ENCODE measurements at regions not wholly inside any gene's neighbourhood (a gene's known extent, or its start where the extent isn't known, plus 50 kb on each side); places are given as distances from the start of the nearest gene placed in this dataset.

GRCh38 chr18:42363446-42364441 is 408.7 kb downstream of the PIK3C3 start:
- Histone ChIP-seq H3K9me3 (ENCODE audit: control insufficient read depth, low read depth, low read length) (no peaks in the 10 kb centered on the region), H3K27ac (ENCODE audit: control insufficient read depth, insufficient read depth, low read length) (no peak overlapping the region), H3K4me2 (ENCODE audit: control insufficient read depth, extremely low read depth, insufficient read depth, low read depth, low read length) (no peak overlapping the region), H3K9me1 (ENCODE audit: control insufficient read depth, extremely low read depth, insufficient read depth, low read length) (no peaks in the 10 kb centered on the region), H4K20me1 (ENCODE audit: control insufficient read depth, extremely low read depth, insufficient read depth, low read length) (no peaks in the 10 kb centered on the region), H3K4me1 (ENCODE audit: control insufficient read depth, extremely low read depth, insufficient read depth, low read length) (no peaks in the 10 kb centered on the region), H3K79me2 (ENCODE audit: control insufficient read depth, insufficient read depth, low read length) (no peaks in the 10 kb centered on the region), H3K9ac (ENCODE audit: control insufficient read depth, extremely low read depth, insufficient read depth, low read length) (no peak overlapping the region), H2AFZ (ENCODE audit: control insufficient read depth, low read length) (no peak overlapping the region), H3K36me3 (ENCODE audit: control insufficient read depth in 2 of 2, extremely low read depth in 1 of 2, insufficient read depth in 2 of 2, low read length in 2 of 2) (no peaks in the 10 kb centered on the region), H3K4me3 (ENCODE audit: control insufficient read depth in 2 of 3, extremely low read depth in 1 of 3, insufficient read depth in 2 of 3, low read depth in 1 of 3, low read length in 3 of 3) (no peak overlapping the region), H3K27me3 (ENCODE audit: control insufficient read depth, extremely low read depth, insufficient read depth, low read length) (no peaks in the 10 kb centered on the region)
- DNase-seq (ENCODE audit: low read depth, low spot score) (no peak), FAIRE-seq (no peak)
- TF ChIP-seq EZH2 (IDR thresholded peaks at IDR 0.05; ENCODE audit: low read length), result no peak
- TF ChIP-seq, protein P1, sequence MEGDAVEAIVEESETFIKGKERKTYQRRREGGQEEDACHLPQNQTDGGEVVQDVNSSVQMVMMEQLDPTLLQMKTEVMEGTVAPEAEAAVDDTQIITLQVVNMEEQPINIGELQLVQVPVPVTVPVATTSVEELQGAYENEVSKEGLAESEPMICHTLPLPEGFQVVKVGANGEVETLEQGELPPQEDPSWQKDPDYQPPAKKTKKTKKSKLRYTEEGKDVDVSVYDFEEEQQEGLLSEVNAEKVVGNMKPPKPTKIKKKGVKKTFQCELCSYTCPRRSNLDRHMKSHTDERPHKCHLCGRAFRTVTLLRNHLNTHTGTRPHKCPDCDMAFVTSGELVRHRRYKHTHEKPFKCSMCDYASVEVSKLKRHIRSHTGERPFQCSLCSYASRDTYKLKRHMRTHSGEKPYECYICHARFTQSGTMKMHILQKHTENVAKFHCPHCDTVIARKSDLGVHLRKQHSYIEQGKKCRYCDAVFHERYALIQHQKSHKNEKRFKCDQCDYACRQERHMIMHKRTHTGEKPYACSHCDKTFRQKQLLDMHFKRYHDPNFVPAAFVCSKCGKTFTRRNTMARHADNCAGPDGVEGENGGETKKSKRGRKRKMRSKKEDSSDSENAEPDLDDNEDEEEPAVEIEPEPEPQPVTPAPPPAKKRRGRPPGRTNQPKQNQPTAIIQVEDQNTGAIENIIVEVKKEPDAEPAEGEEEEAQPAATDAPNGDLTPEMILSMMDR (optimal IDR thresholded peaks at IDR 0.05 in 1 of 3, IDR thresholded peaks at IDR 0.05 in 1 of 3, conservative IDR thresholded peaks at IDR 0.05 in 1 of 3; ENCODE audit: extremely low read depth in 1 of 3, insufficient read depth in 2 of 3, low read length in 3 of 3), result no peak
- dilution Hi-C loops (cut with MboI; ENCODE audit: extremely low pct_ligation_motif_present, low sequenced_read_pairs), result no loop called here

DNA sequence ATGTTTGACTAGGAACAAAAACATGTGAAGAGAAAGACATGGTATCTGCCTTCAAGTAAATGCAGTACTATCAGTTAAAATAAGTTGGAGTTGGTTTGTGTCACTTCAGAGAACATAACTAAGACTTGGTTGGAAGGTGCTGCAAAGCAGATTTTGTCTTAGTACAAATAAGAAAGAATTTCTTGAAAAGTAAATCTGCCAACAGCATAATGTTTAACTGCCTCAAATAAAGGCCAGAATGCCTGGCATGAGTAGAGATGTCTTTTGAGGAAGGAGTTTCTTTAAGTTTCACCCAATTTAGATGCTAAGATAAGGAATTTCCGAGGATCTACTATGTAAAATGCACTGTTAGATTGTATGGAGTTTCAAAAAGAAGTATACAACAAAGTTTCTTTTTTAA is 409.7 kb downstream of the PIK3C3 start:
- FAIRE-seq, result no peak
- Histone ChIP-seq H2AFZ (ENCODE audit: control insufficient read depth, low read length) (no peak overlapping the region), H3K4me3 (ENCODE audit: control insufficient read depth in 2 of 3, extremely low read depth in 1 of 3, insufficient read depth in 2 of 3, low read depth in 1 of 3, low read length in 3 of 3) (no peak overlapping the region), H3K4me1 (ENCODE audit: control insufficient read depth, extremely low read depth, insufficient read depth, low read length) (no peaks in the 10 kb centered on the region), H3K36me3 (ENCODE audit: control insufficient read depth in 2 of 2, extremely low read depth in 1 of 2, insufficient read depth in 2 of 2, low read length in 2 of 2) (no peaks in the 10 kb centered on the region), H4K20me1 (ENCODE audit: control insufficient read depth, extremely low read depth, insufficient read depth, low read length) (no peaks in the 10 kb centered on the region), H3K27ac (ENCODE audit: control insufficient read depth, insufficient read depth, low read length) (no peak overlapping the region), H3K9ac (ENCODE audit: control insufficient read depth, extremely low read depth, insufficient read depth, low read length) (no peak overlapping the region), H3K9me1 (ENCODE audit: control insufficient read depth, extremely low read depth, insufficient read depth, low read length) (no peaks in the 10 kb centered on the region), H3K9me3 (ENCODE audit: control insufficient read depth, low read depth, low read length) (no peaks in the 10 kb centered on the region), H3K4me2 (ENCODE audit: control insufficient read depth, extremely low read depth, insufficient read depth, low read depth, low read length) (no peak overlapping the region), H3K27me3 (ENCODE audit: control insufficient read depth, extremely low read depth, insufficient read depth, low read length) (no peaks in the 10 kb centered on the region), H3K79me2 (ENCODE audit: control insufficient read depth, insufficient read depth, low read length) (no peaks in the 10 kb centered on the region)
- no peak for DNase-seq (ENCODE audit: low read depth, low spot score)
- TF ChIP-seq, protein P1 (optimal IDR thresholded peaks at IDR 0.05 in 1 of 3, IDR thresholded peaks at IDR 0.05 in 1 of 3, conservative IDR thresholded peaks at IDR 0.05 in 1 of 3; ENCODE audit: extremely low read depth in 1 of 3, insufficient read depth in 2 of 3, low read length in 3 of 3), result no peak
- no peak for TF ChIP-seq EZH2 (IDR thresholded peaks at IDR 0.05; ENCODE audit: low read length)
- dilution Hi-C loops (cut with MboI; ENCODE audit: extremely low pct_ligation_motif_present, low sequenced_read_pairs), result no loop called here
